SK-N-SH (cell line): ENCODE measurements at regions not wholly inside any gene's neighbourhood (a gene's known extent, or its start where the extent isn't known, plus 50 kb on each side); places are given as distances from the start of the nearest gene placed in this dataset.

ENCODE experiments used
- CTCF ChIA-PET: fragments of 300-600, 350-600 bp; formaldehyde crosslinking; extraction: SDS; loops from one replicate; lab custom pipeline; 2021; lab: Yijun Ruan, JAX
- POLR2A ChIA-PET: fragments of 350-600 bp; sonication (Branson Sonifier 250); formaldehyde crosslinking; extraction: SDS; loops from one replicate; lab custom pipeline; 2020; ENCODE audit warnings: antibody characterized with exemption, inconsistent platforms; lab: Yijun Ruan, JAX
- DNase-seq: peaks from one replicate; pipeline ENCODE4 v3.0.0; 2012
- H2AFZ ChIP-seq: fragments of 200-600 bp; sonication (generic); 2 replicates; pipeline ENCODE4 v1.8.1; 2016; ENCODE audit warnings: antibody characterized with exemption, mild to moderate bottlenecking, low read depth
- H3F3A ChIP-seq: fragments of 200-600 bp; sonication (generic); replicated peaks from 2 replicates; pipeline ENCODE3; 2016; ENCODE audit warnings: antibody characterized with exemption, mild to moderate bottlenecking; ENCODE audit not compliant: insufficient read depth
- H3K27ac ChIP-seq, 2 experiments: fragments of 200-500 bp in 1 of 2; fragments of 200-600 bp in 1 of 2; sonication (Bioruptor generic) in 1 of 2; sonication (generic), shearing (Covaris generic) in 1 of 2; 2 replicates each; pipeline versions ENCODE4 v1.5.1 to v1.6.1; 2014 to 2016; ENCODE audit warnings: low read depth in 2 of 2, inconsistent platforms in 1 of 2, low read length in 1 of 2, mild to moderate bottlenecking in 1 of 2, mixed read lengths in 1 of 2
- H3K27me3 ChIP-seq: fragments of 200-600 bp; sonication (generic), shearing (Covaris generic); 2 replicates; pipeline ENCODE4 v1.6.1; 2016; ENCODE audit warnings: mixed run types; ENCODE audit not compliant: insufficient read depth
- H3K36me3 ChIP-seq, 2 experiments: fragments of 200-500 bp in 1 of 2; fragments of 200-600 bp in 1 of 2; sonication (Bioruptor generic) in 1 of 2; sonication (generic) in 1 of 2; replicated peaks in 1 of 2; 2 replicates each; pipeline versions ENCODE3 to v1.5.1; 2014 to 2016; ENCODE audit warnings: low read length in 1 of 2, mild to moderate bottlenecking in 1 of 2; ENCODE audit not compliant: insufficient read depth in 2 of 2, control insufficient read depth in 1 of 2
- H3K4me1 ChIP-seq, 2 experiments: fragments of 200-500 bp in 1 of 2; fragments of 200-600 bp in 1 of 2; sonication (Bioruptor generic) in 1 of 2; sonication (generic), shearing (Covaris generic) in 1 of 2; 2 replicates each; pipeline versions ENCODE4 v1.5.1 to v1.6.1; 2014 to 2016; ENCODE audit warnings: low read depth in 1 of 2, low read length in 1 of 2, mixed run types in 1 of 2; ENCODE audit not compliant: insufficient read depth in 2 of 2, control insufficient read depth in 1 of 2
- H3K4me2 ChIP-seq: fragments of 200-600 bp; sonication (generic), shearing (Covaris generic); 2 replicates; pipeline ENCODE4 v1.6.1; 2017; ENCODE audit warnings: mixed run types
- H3K4me3 ChIP-seq, 2 experiments: fragments of 200-500 bp in 1 of 2; fragments of 200-600 bp in 1 of 2; sonication (Bioruptor generic) in 1 of 2; sonication (generic), shearing (Covaris generic) in 1 of 2; 2 replicates each; pipeline versions ENCODE4 v1.5.1 to v1.8.1; 2014 to 2016; ENCODE audit warnings: low read depth in 2 of 2, inconsistent platforms in 1 of 2, low read length in 1 of 2, mild to moderate bottlenecking in 1 of 2, mixed read lengths in 1 of 2, moderate library complexity in 1 of 2
- H3K79me2 ChIP-seq: fragments of 200-600 bp; sonication (generic); 2 replicates; pipeline ENCODE4 v1.8.1; 2017; ENCODE audit warnings: mild to moderate bottlenecking; ENCODE audit not compliant: insufficient read depth
- H3K9ac ChIP-seq: fragments of 200-600 bp; sonication (generic); 2 replicates; pipeline ENCODE4 v1.6.1; 2017; ENCODE audit warnings: mixed run types
- H3K9me2 ChIP-seq: fragments of 200-600 bp; sonication (generic); 2 replicates; pipeline ENCODE4 v1.6.1; 2017; ENCODE audit warnings: mixed run types
- H3K9me3 ChIP-seq: fragments of 200-600 bp; sonication (generic); 2 replicates; pipeline ENCODE4 v1.6.1; 2017; ENCODE audit warnings: mixed run types, mild to moderate bottlenecking, moderate library complexity
- H4K20me1 ChIP-seq: fragments of 200-600 bp; sonication (generic); 2 replicates; pipeline ENCODE4 v1.6.1; 2017; ENCODE audit warnings: mild to moderate bottlenecking, mixed run types; ENCODE audit not compliant: insufficient read depth
- CHD2 ChIP-seq: fragments of 150-350 bp; IDR thresholded peaks from 2 replicates; pipeline ENCODE4 v1.6.1; 2018; ENCODE audit warnings: low read length; ENCODE audit not compliant: partially characterized antibody
- EP300 ChIP-seq, 2 experiments: IDR thresholded peaks; 2 replicates each; pipeline versions ENCODE4 v1.4.0 to v1.6.1; 2012; ENCODE audit warnings: borderline replicate concordance in 1 of 2, low read depth in 1 of 2, low read length in 1 of 2
- EZH2phosphoT487 ChIP-seq: fragments of 200-600 bp; sonication (generic); IDR thresholded peaks from 2 replicates; pipeline ENCODE4 v1.6.1; 2017; ENCODE audit warnings: low read depth, mixed run types, mild to moderate bottlenecking, antibody characterized with exemption, moderate library complexity, borderline replicate concordance
- FOXJ3 ChIP-seq: sonication (generic); formaldehyde crosslinking; IDR thresholded peaks from 2 replicates; pipeline ENCODE4 v1.5.1; 2020; ENCODE audit warnings: mild to moderate bottlenecking, missing genetic modification reagents
- FOXM1 ChIP-seq: IDR thresholded peaks from 2 replicates; pipeline ENCODE4 v1.4.0; 2012; ENCODE audit warnings: low read depth, mild to moderate bottlenecking
- GATA2 ChIP-seq: sonication (generic); formaldehyde crosslinking; IDR thresholded peaks from 2 replicates; pipeline ENCODE4 v1.5.0; 2020; ENCODE audit warnings: mild to moderate bottlenecking, missing genetic modification reagents
- MEF2A ChIP-seq: IDR thresholded peaks from 2 replicates; pipeline ENCODE4 v1.4.0; 2012; ENCODE audit warnings: low read depth, borderline replicate concordance
- NFIC ChIP-seq: IDR thresholded peaks from 2 replicates; pipeline ENCODE4 v1.4.0; 2012; ENCODE audit warnings: borderline replicate concordance
- POLR2AphosphoS5 ChIP-seq: IDR thresholded peaks from 2 replicates; pipeline ENCODE4 v1.6.1; 2012; ENCODE audit warnings: low read depth, low read length
- RAD21 ChIP-seq: IDR thresholded peaks from 2 replicates; pipeline ENCODE4 v1.6.1; 2012; ENCODE audit warnings: mild to moderate bottlenecking, low read length
- RXRA ChIP-seq: IDR thresholded peaks from 2 replicates; pipeline ENCODE4 v1.4.0; 2012; ENCODE audit warnings: low read depth, mild to moderate bottlenecking, borderline replicate concordance
- SIN3A ChIP-seq: IDR thresholded peaks from 2 replicates; pipeline ENCODE4 v1.6.1; 2012; ENCODE audit warnings: low read depth, mild to moderate bottlenecking, low read length, moderate library complexity, borderline replicate concordance
- SMC3 ChIP-seq: IDR thresholded peaks from 2 replicates; pipeline ENCODE4 v1.6.1; 2012; ENCODE audit warnings: low read depth, low read length, improper control_type of control experiment
- TEAD4 ChIP-seq: IDR thresholded peaks from 2 replicates; pipeline ENCODE4 v1.4.0; 2012; ENCODE audit warnings: mild to moderate bottlenecking, borderline replicate concordance; ENCODE audit not compliant: insufficient read depth
- YY1 ChIP-seq: IDR thresholded peaks from 2 replicates; pipeline ENCODE4 v1.4.0; 2012; ENCODE audit warnings: low read depth, mild to moderate bottlenecking
- WGBS: methylation state at CpG from one replicate; pipeline ENCODE4 v1.1.6; 2017; ENCODE audit warnings: low lambda C conversion rate; 5-methylcytosine and 5-hydroxymethylcytosine counted together
- TF ChIP-seq, protein P1 (sequence below): fragments of 150-350 bp; IDR thresholded peaks from 2 replicates; pipeline ENCODE4 v1.6.1; 2016; ENCODE audit warnings: mild to moderate bottlenecking, low read depth, low read length
- TF ChIP-seq, protein P2 (sequence below): IDR thresholded peaks from 2 replicates; pipeline ENCODE4 v1.4.0; 2012; ENCODE audit warnings: low read depth
- TF ChIP-seq, protein P3 (sequence below): fragments of 150-350 bp; IDR thresholded peaks from 2 replicates; pipeline ENCODE4 v1.6.1; 2017; ENCODE audit warnings: antibody characterized with exemption, low read length, low read depth, borderline replicate concordance

DNA sequence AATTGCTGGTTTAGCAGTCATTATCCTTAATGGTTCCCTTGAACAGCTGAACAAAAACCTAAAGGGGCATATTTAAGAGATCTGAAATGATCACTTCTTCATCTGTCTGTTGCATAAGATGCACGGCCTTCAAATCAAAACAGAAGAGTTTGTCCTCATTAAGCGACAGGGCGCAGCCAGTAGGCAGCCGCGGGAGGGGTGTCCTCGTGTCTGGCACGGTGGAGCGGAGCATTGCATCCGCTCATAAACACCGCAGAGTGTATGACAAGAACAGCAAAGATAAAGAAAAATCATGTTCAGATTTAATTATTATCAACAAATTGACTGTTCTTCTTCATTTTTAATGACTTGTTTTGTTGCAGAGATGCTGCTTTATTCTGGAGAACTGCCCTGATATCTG is 255.6 kb upstream of the ADARB2 start (continued):
- TF ChIP-seq, protein P1, sequence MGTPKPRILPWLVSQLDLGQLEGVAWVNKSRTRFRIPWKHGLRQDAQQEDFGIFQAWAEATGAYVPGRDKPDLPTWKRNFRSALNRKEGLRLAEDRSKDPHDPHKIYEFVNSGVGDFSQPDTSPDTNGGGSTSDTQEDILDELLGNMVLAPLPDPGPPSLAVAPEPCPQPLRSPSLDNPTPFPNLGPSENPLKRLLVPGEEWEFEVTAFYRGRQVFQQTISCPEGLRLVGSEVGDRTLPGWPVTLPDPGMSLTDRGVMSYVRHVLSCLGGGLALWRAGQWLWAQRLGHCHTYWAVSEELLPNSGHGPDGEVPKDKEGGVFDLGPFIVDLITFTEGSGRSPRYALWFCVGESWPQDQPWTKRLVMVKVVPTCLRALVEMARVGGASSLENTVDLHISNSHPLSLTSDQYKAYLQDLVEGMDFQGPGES, result no peak
- no peak for TF ChIP-seq SIN3A
- no peak for TF ChIP-seq YY1
- no peak for TF ChIP-seq POLR2AphosphoS5
- TF ChIP-seq, all 33 proteins: peak for 0

DNA sequence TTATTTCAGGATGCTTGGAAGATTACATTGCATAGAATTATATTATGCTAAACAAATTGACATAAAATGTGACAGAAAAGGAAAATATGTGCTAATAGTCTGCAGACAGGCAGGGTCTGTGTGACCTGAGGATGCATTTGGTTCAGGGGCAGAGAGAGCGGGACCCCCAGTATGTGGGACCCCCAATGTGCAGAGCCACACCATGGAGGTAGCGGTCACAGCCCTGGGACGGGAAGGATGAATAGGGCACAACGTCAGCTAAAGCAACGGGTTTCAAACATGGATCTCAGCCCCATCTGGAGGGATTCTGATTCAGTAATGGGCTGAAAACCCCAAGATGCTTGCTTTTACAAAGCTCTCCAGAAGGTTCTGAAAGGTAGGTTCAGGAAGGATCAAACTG is 251.8 kb upstream of the ADARB2 start:
- Histone ChIP-seq H3K9me2 (no peaks in the 10 kb centered on the region), H3K4me2 (no peak overlapping the region), H3K9ac (no peak overlapping the region), H2AFZ (no peak overlapping the region), H3K4me3 (no peak overlapping the region), H3K36me3 (no peaks in the 10 kb centered on the region), H3K9me3 (0 out of 2 replicates have a peak, but pooled peaks cover 3% of the 10 kb centered on the region), H3K27me3 (no peaks in the 10 kb centered on the region), H3K4me1 (no peaks in the 10 kb centered on the region; a peak in 1 of 4 replicates), H3K27ac (no peak overlapping the region), H3F3A (no peaks in the 10 kb centered on the region), H3K79me2 (no peaks in the 10 kb centered on the region), H4K20me1 (no peaks in the 10 kb centered on the region)
- WGBS, result 28% methylated on average over 5 of the region's 5 CpGs
- CTCF ChIA-PET, result no interaction called here
- POLR2A ChIA-PET, result no interaction called here
- TF ChIP-seq RXRA (no peak), FOXM1 (no peak), GATA2 (CRISPR knock-in tag) (no peak), EZH2phosphoT487 (no peak), CHD2 (no peak), TEAD4 (no peak), SMC3 (no peak)
- TF ChIP-seq, protein P2, sequence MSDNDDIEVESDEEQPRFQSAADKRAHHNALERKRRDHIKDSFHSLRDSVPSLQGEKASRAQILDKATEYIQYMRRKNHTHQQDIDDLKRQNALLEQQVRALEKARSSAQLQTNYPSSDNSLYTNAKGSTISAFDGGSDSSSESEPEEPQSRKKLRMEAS, result no peak
- TF ChIP-seq, protein P3, sequence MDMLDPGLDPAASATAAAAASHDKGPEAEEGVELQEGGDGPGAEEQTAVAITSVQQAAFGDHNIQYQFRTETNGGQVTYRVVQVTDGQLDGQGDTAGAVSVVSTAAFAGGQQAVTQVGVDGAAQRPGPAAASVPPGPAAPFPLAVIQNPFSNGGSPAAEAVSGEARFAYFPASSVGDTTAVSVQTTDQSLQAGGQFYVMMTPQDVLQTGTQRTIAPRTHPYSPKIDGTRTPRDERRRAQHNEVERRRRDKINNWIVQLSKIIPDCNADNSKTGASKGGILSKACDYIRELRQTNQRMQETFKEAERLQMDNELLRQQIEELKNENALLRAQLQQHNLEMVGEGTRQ, result no peak
- no peak for DNase-seq

DNA sequence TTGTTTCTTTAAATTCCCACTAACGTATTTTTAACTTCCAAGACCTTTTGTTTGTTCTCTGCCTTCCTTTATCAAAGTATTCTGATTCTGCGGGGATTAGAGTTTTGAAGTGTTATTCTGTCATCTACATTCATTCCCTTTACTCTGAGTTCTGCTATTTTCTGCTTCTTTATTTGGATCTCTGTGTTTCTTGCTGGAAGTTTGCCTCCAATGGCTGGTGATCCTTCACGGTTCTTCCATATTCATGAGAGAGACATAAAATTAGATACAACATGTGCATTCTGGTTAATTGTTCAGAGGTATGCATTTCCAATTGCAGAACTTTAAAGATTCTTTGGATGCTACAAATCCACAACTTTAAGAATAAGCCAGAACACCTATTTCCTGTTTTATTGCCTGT is 244.7 kb upstream of the ADARB2 start:
- Histone ChIP-seq H3K9ac (no peak overlapping the region), H3K4me3 (no peak overlapping the region), H3K79me2 (no peaks in the 10 kb centered on the region), H3F3A (no peaks in the 10 kb centered on the region), H3K27me3 (no peaks in the 10 kb centered on the region), H3K4me1 (no peaks in the 10 kb centered on the region), H3K27ac (no peak overlapping the region), H2AFZ (no peak overlapping the region), H4K20me1 (no peaks in the 10 kb centered on the region), H3K9me2 (no peaks in the 10 kb centered on the region), H3K4me2 (no peak overlapping the region), H3K9me3 (0 out of 2 replicates have a peak, but pooled peaks cover 3% of the 10 kb centered on the region), H3K36me3 (no peaks in the 10 kb centered on the region)
- POLR2A ChIA-PET, result no interaction called here
- CTCF ChIA-PET, result no interaction called here
- 17% methylated on average over 3 of the region's 3 CpGs for WGBS
- no peak for DNase-seq
- TF ChIP-seq FOXJ3 (CRISPR knock-in tag), result no peak
- no peak for TF ChIP-seq NFIC
- no peak for TF ChIP-seq SMC3
- TF ChIP-seq SIN3A, result no peak
- no peak for TF ChIP-seq MEF2A
- TF ChIP-seq YY1, result no peak
- TF ChIP-seq, protein P1, result no peak
- no peak for TF ChIP-seq EP300 (IDR thresholded peaks at IDR 0.05; ENCODE audit: borderline replicate concordance in 1 of 2, low read depth in 1 of 2, low read length in 1 of 2)
- TF ChIP-seq, protein P2, result no peak
- no peak for TF ChIP-seq RAD21
